ENCODE measurements at regions not wholly inside any gene's neighbourhood (a gene's known extent, or its start where the extent isn't known, plus 50 kb on each side); places are given as distances from the start of the nearest gene placed in this dataset.

DNA sequence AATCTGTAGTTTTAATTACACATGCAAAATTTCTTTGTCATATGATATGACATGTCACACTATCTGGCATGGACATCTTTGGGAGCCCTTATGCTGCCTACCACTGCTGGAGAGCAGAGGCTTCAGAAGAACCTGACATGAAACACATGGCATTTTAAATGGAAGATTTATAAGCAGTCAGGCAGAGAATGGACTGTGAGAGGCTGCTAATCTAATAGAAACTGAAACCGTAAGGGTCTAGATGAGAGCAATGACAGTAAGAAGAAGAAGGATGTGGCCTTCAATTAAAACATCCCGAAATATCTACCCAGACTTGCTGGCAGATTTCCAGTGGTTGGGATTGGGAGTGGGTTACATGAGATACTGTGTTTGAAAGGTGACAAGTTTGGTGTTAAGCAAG lies 149.8 kb downstream of the MACIR start:
- CTCF ChIA-PET (ENCODE audit: partially characterized antibody): interaction anchor here (2.7 kb wide), 1 partner anchor 15 kb away, joined by 19 read pairs; no protein-coding TSS in a partner anchor
- Histone ChIP-seq H3K9me3 (ENCODE audit: insufficient read depth in 2 of 2, low read depth in 1 of 2, low read length in 1 of 2) (no peaks in the 10 kb centered on the region), H4K5ac (ENCODE audit: insufficient read length, low read depth, low read length) (no peak overlapping the region)

More for the DNA sequence above, 149.8 kb downstream of the MACIR start:
- Histone ChIP-seq H2AFZ (ENCODE audit: low read length) (no peak overlapping the region), H3K18ac (ENCODE audit: extremely low read depth, low read length) (no peak overlapping the region), H3K56ac (replicated peaks; ENCODE audit: insufficient read length, low read depth, low read length) (no peak overlapping the region), H3K23ac (ENCODE audit: insufficient read length) (no peak overlapping the region), H2BK5ac (ENCODE audit: low read depth, low read length) (no peak overlapping the region), H3K36me3 (ENCODE audit: control insufficient read depth in 2 of 4, insufficient read depth in 4 of 4, low read length in 3 of 4) (no peaks in the 10 kb centered on the region), H3K4ac (replicated peaks; ENCODE audit: insufficient read length, low read depth, low read length) (no peak overlapping the region), H4K91ac (replicated peaks; ENCODE audit: insufficient read length, low read length) (no peak overlapping the region), H3K4me1 (replicated peaks in 1 of 4; ENCODE audit: control insufficient read depth in 3 of 4, insufficient read depth in 4 of 4, low read length in 3 of 4) (no peaks in the 10 kb centered on the region), H2BK12ac (ENCODE audit: low read depth, low read length) (no peak overlapping the region), H3K4me2 (ENCODE audit: insufficient read depth in 1 of 2, low read depth in 2 of 2, low read length in 2 of 2) (no peak overlapping the region), H3K27me3 (replicated peaks in 1 of 4; ENCODE audit: control insufficient read depth in 3 of 4, extremely low read depth in 1 of 4, insufficient read depth in 3 of 4, low read length in 3 of 4) (no peaks in the 10 kb centered on the region), H3K79me1 (ENCODE audit: low read depth, low read length) (no peaks in the 10 kb centered on the region), H2AK5ac (ENCODE audit: low read depth, low read length) (no peak overlapping the region), H2BK20ac (ENCODE audit: low read length) (no peak overlapping the region), H3K79me2 (ENCODE audit: control insufficient read depth in 1 of 2, insufficient read depth in 2 of 2, low read length in 2 of 2) (no peaks in the 10 kb centered on the region), H4K8ac (ENCODE audit: extremely low read depth, insufficient read depth, low read length) (no peak overlapping the region), H3K23me2 (ENCODE audit: low read depth, low read length) (no peaks in the 10 kb centered on the region), H3K4me3 (ENCODE audit: extremely low read depth in 1 of 4, insufficient read depth in 2 of 4, low read depth in 3 of 4, low read length in 4 of 4) (no peak overlapping the region), H4K20me1 (replicated peaks in 1 of 2; ENCODE audit: control insufficient read depth in 1 of 2, insufficient read depth in 2 of 2, low read length in 2 of 2) (no peaks in the 10 kb centered on the region), H2BK120ac (replicated peaks; ENCODE audit: low read depth, low read length) (no peak overlapping the region), H3K14ac (ENCODE audit: insufficient read length) (no peak overlapping the region), H3K9ac (replicated peaks in 1 of 4; ENCODE audit: extremely low read depth in 1 of 4, low read depth in 3 of 4, low read length in 3 of 4) (no peak overlapping the region), H2BK15ac (ENCODE audit: low read length) (no peak overlapping the region), H3K27ac (ENCODE audit: low read depth, low read length) (no peak overlapping the region)
- FAIRE-seq: no peak
- WGBS, 2 experiments (ENCODE audit: extremely low coverage in 1 of 2, insufficient coverage in 1 of 2, insufficient read length in 1 of 2, insufficient replicate concordance in 2 of 2, low coverage in 1 of 2, low lambda C conversion rate in 2 of 2, missing lambda C conversion rate in 1 of 2): 83% methylated on average over 2 of the region's 2 CpGs; no CpG with 5 or more reads in 1 of the 2 experiments
- TF ChIP-seq POLR2A (IDR thresholded peaks at IDR 0.05; ENCODE audit: control extremely low read depth in 1 of 2, low read depth in 2 of 2, low read length in 2 of 2): no peak
- DNase-seq (ENCODE audit: low read depth in 1 of 2, low spot score in 2 of 2): no peak
- POLR2A ChIA-PET (ENCODE audit: partially characterized antibody): no interaction called here
